Mesothelial cell of epicardium (in vitro differentiated cells): ENCODE measurements at regions not wholly inside any gene's neighbourhood (a gene's known extent, or its start where the extent isn't known, plus 50 kb on each side); places are given as distances from the start of the nearest gene placed in this dataset.

ENCODE experiments used
- DNase-seq, 2 experiments: peaks; one replicate each; pipeline ENCODE4 v3.0.0; 2021; ENCODE audit warnings: low spot score in 2 of 2; ENCODE audit not compliant: unreplicated experiment in 2 of 2
- H3K27ac Mint-ChIP-seq: 2 replicates; pipeline ENCODE4 v1.8.0; 2021; ENCODE audit warnings: mixed read lengths
- H3K27me3 Mint-ChIP-seq: 2 replicates; pipeline ENCODE4 v1.8.0; 2021; ENCODE audit warnings: low read depth, mixed read lengths
- H3K36me3 Mint-ChIP-seq: 2 replicates; pipeline ENCODE4 v1.8.0; 2021; ENCODE audit warnings: mixed read lengths
- H3K4me1 Mint-ChIP-seq: 2 replicates; pipeline ENCODE4 v1.8.0; 2021; ENCODE audit warnings: mixed read lengths
- H3K4me3 Mint-ChIP-seq: 2 replicates; pipeline ENCODE4 v1.8.0; 2021; ENCODE audit warnings: mild to moderate bottlenecking, moderate library complexity, mixed read lengths
- H3K9me3 Mint-ChIP-seq: 2 replicates; pipeline ENCODE4 v1.8.0; 2021; ENCODE audit warnings: mixed read lengths
- TF ChIP-seq, protein P1 (sequence below): fragments of 200-600 bp; sonication (generic); IDR thresholded peaks from one replicate; pipeline ENCODE4 v1.5.0; 2021; ENCODE audit warnings: antibody characterized with exemption; ENCODE audit not compliant: unreplicated experiment

DNA sequence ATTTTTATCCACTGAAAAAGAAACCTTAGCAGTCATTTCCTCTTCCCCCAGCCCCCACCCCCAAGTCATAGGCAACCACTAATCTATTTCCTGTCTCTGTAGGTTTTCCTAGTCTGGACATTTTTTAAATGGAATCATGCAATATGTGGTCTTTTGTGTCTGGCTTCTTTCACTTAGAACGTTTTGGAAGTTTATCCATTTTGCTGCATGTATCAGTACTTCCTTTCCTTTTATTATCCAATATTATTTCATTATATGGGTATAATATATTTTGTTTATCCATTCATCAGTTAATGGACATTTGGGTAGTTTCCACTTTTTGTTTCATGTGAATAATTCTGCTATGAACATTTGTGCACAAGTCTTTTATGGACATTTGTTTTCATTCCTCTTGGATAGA, 99.3 kb upstream of the BMP5 start:
- H3K27ac Mint-ChIP-seq: no peak overlapping the region
- no peaks in the 10 kb centered on the region for H3K27me3 Mint-ChIP-seq
- DNase-seq: no peak
- H3K4me3 Mint-ChIP-seq: no peak overlapping the region
- H3K4me1 Mint-ChIP-seq: peaks cover 23% of the 10 kb centered on the region
- H3K9me3 Mint-ChIP-seq: peaks cover 4% of the 10 kb centered on the region
- no peaks in the 10 kb centered on the region for H3K36me3 Mint-ChIP-seq
- TF ChIP-seq, protein P1, sequence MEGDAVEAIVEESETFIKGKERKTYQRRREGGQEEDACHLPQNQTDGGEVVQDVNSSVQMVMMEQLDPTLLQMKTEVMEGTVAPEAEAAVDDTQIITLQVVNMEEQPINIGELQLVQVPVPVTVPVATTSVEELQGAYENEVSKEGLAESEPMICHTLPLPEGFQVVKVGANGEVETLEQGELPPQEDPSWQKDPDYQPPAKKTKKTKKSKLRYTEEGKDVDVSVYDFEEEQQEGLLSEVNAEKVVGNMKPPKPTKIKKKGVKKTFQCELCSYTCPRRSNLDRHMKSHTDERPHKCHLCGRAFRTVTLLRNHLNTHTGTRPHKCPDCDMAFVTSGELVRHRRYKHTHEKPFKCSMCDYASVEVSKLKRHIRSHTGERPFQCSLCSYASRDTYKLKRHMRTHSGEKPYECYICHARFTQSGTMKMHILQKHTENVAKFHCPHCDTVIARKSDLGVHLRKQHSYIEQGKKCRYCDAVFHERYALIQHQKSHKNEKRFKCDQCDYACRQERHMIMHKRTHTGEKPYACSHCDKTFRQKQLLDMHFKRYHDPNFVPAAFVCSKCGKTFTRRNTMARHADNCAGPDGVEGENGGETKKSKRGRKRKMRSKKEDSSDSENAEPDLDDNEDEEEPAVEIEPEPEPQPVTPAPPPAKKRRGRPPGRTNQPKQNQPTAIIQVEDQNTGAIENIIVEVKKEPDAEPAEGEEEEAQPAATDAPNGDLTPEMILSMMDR: no peak

- Mint-ChIP-seq H3K27ac (no peak overlapping the region), H3K9me3 (peaks cover 4% of the 10 kb centered on the region), H3K36me3 (no peaks in the 10 kb centered on the region), H3K4me3 (no peak overlapping the region), H3K27me3 (no peaks in the 10 kb centered on the region), H3K4me1 (peaks cover 28% of the 10 kb centered on the region)
- TF ChIP-seq, protein P1: no peak
- no peak for DNase-seq
These were observed 96.7 kb upstream of the BMP5 start for GRCh38 chr6:55972091-55972490.

- no peak for DNase-seq
- Mint-ChIP-seq H3K9me3 (peaks cover 4% of the 10 kb centered on the region), H3K27ac (peak overlapping the region; percentile 11), H3K4me1 (peaks cover 28% of the 10 kb centered on the region), H3K36me3 (no peaks in the 10 kb centered on the region), H3K4me3 (no peak overlapping the region), H3K27me3 (no peaks in the 10 kb centered on the region)
- TF ChIP-seq, protein P1: no peak
These were observed 94.1 kb upstream of the BMP5 start for GRCh38 chr6:55969526-55969925.

DNA sequence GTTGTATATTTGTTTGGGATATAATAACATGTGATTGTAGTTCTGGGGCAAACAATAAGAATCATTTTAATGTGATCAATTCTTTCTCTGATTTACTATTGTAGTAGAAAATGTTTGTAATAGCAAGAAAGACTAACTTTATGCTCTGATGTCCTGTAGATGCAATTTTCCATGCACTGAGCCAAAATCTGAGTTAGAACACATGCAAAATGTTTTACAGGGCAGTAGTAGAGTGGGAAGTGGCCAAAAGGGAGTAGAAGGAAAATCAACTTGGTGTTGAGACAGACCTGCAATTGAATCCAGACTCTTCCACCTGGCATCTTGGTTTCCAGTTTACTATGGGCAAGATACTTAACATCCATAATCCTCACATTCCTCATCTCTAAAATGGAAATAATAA, 93.5 kb upstream of the BMP5 start:
- TF ChIP-seq, protein P1: no peak
- H3K9me3 Mint-ChIP-seq: peaks cover 4% of the 10 kb centered on the region
- H3K4me3 Mint-ChIP-seq: no peak overlapping the region
- no peak for DNase-seq
- no peaks in the 10 kb centered on the region for H3K36me3 Mint-ChIP-seq
- H3K27ac Mint-ChIP-seq: no peak overlapping the region
- no peaks in the 10 kb centered on the region for H3K27me3 Mint-ChIP-seq
- H3K4me1 Mint-ChIP-seq: peaks cover 33% of the 10 kb centered on the region

- H3K9me3 Mint-ChIP-seq: no peaks in the 10 kb centered on the region
- no peak overlapping the region for H3K4me3 Mint-ChIP-seq
- H3K36me3 Mint-ChIP-seq: no peaks in the 10 kb centered on the region
- DNase-seq: no peak
- no peaks in the 10 kb centered on the region for H3K27me3 Mint-ChIP-seq
- peaks cover 39% of the 10 kb centered on the region for H3K4me1 Mint-ChIP-seq
- TF ChIP-seq, protein P1: no peak
- H3K27ac Mint-ChIP-seq: no peak overlapping the region
These were observed 88.7 kb upstream of the BMP5 start for GRCh38 chr6:55964136-55964535.

- Mint-ChIP-seq H3K27me3 (no peaks in the 10 kb centered on the region), H3K4me3 (no peak overlapping the region), H3K27ac (no peak overlapping the region), H3K4me1 (peaks cover 35% of the 10 kb centered on the region), H3K36me3 (no peaks in the 10 kb centered on the region), H3K9me3 (no peaks in the 10 kb centered on the region)
- no peak for DNase-seq
- TF ChIP-seq, protein P1: no peak
These were observed 87.9 kb upstream of the BMP5 start for GRCh38 chr6:55963301-55963700.
